ENCODE measurements at regions not wholly inside any gene's neighbourhood (a gene's known extent, or its start where the extent isn't known, plus 50 kb on each side); places are given as distances from the start of the nearest gene placed in this dataset.
"Not testable (repeated sequence)": the region's sequence is repeated elsewhere in the genome, so short reads cannot be mapped to it uniquely, and the experiment has no call there.

GRCh38 chr19:31046024-31046423 is 303.2 kb downstream of the TSHZ3 start:
- POLR2A ChIA-PET, result no interaction called here
- no peak for DNase-seq (ENCODE audit: low read depth)
- no peaks in the 10 kb centered on the region for H3K27me3 ChIP-seq (ENCODE audit: control insufficient read depth, insufficient read depth, low read length)
- H3K4me3 ChIP-seq (ENCODE audit: low read depth, low read length), result no peak overlapping the region
- H3K36me3 ChIP-seq (ENCODE audit: control insufficient read depth, insufficient read depth, low read length), result no peaks in the 10 kb centered on the region
- CTCF ChIA-PET, result interaction anchor here (1.4 kb wide), 1 partner anchor 8 kb away, joined by 5 read pairs; no protein-coding TSS in a partner anchor
- TF ChIP-seq CTCF (IDR thresholded peaks at IDR 0.05; ENCODE audit: insufficient read depth, low read depth, low read length), result no peak

GRCh38 chr19:31041461-31041860 is 307.8 kb downstream of the TSHZ3 start:
- Histone ChIP-seq H3K36me3 (ENCODE audit: control insufficient read depth, insufficient read depth, low read length) (no peaks in the 10 kb centered on the region), H3K27me3 (ENCODE audit: control insufficient read depth, insufficient read depth, low read length) (no peaks in the 10 kb centered on the region), H3K4me3 (ENCODE audit: low read depth, low read length) (no peak overlapping the region)
- ChIA-PET POLR2A (no interaction called here), CTCF (no interaction called here)
- DNase-seq (ENCODE audit: low read depth), result no peak
- TF ChIP-seq CTCF (IDR thresholded peaks at IDR 0.05; ENCODE audit: insufficient read depth, low read depth, low read length), result no peak

GRCh38 chr19:31039151-31039550 is 310.1 kb downstream of the TSHZ3 start:
- CTCF ChIA-PET, result interaction anchor here (1.3 to 1.6 kb wide), 2 partner anchors 15 to 1185 kb away, joined by 5 read pairs; no protein-coding TSS in a partner anchor

GRCh38 chr19:31037286-31037980 is 311.8 kb downstream of the TSHZ3 start:
- ChIA-PET CTCF (interaction anchor here (0.6 to 1.1 kb wide), 2 partner anchors 17 to 129 kb away, joined by 3 read pairs; no protein-coding TSS in a partner anchor), POLR2A (no interaction called here)
- no peak for TF ChIP-seq CTCF (IDR thresholded peaks at IDR 0.05; ENCODE audit: insufficient read depth, low read depth, low read length)

More at GRCh38 chr19:31039151-31039550, 310.1 kb downstream of the TSHZ3 start:
- Histone ChIP-seq H3K4me3 (ENCODE audit: low read depth, low read length) (no peak overlapping the region), H3K27me3 (ENCODE audit: control insufficient read depth, insufficient read depth, low read length) (no peaks in the 10 kb centered on the region), H3K36me3 (ENCODE audit: control insufficient read depth, insufficient read depth, low read length) (no peaks in the 10 kb centered on the region)
- no peak for DNase-seq (ENCODE audit: low read depth)
- POLR2A ChIA-PET, result no interaction called here
- TF ChIP-seq CTCF (IDR thresholded peaks at IDR 0.05; ENCODE audit: insufficient read depth, low read depth, low read length), result no peak

GRCh38 chr19:31031455-31031854 is 317.8 kb downstream of the TSHZ3 start:
- POLR2A ChIA-PET; CTCF ChIA-PET; DNase-seq (ENCODE audit: low read depth); H3K27me3 ChIP-seq (ENCODE audit: control insufficient read depth, insufficient read depth, low read length); H3K4me3 ChIP-seq (ENCODE audit: low read depth, low read length); H3K36me3 ChIP-seq (ENCODE audit: control insufficient read depth, insufficient read depth, low read length): not testable (repeated sequence)

More at GRCh38 chr19:31037286-31037980, 311.8 kb downstream of the TSHZ3 start:
- DNase-seq (ENCODE audit: low read depth), result no peak
- H3K4me3 ChIP-seq (ENCODE audit: low read depth, low read length), result no peak overlapping the region
- H3K27me3 ChIP-seq (ENCODE audit: control insufficient read depth, insufficient read depth, low read length), result no peaks in the 10 kb centered on the region
- no peaks in the 10 kb centered on the region for H3K36me3 ChIP-seq (ENCODE audit: control insufficient read depth, insufficient read depth, low read length)

- DNase-seq (ENCODE audit: low read depth), result no peak
- no peaks in the 10 kb centered on the region for H3K36me3 ChIP-seq (ENCODE audit: control insufficient read depth, insufficient read depth, low read length)
- H3K27me3 ChIP-seq (ENCODE audit: control insufficient read depth, insufficient read depth, low read length), result no peaks in the 10 kb centered on the region
- ChIA-PET CTCF (no interaction called here), POLR2A (no interaction called here)
- TF ChIP-seq CTCF (IDR thresholded peaks at IDR 0.05; ENCODE audit: insufficient read depth, low read depth, low read length), result no peak
- no peak overlapping the region for H3K4me3 ChIP-seq (ENCODE audit: low read depth, low read length)
Observed at GRCh38 chr19:31023038-31023437, 326.2 kb downstream of the TSHZ3 start.
